ENCODE measurements at regions not wholly inside any gene's neighbourhood (a gene's known extent, or its start where the extent isn't known, plus 50 kb on each side); places are given as distances from the start of the nearest gene placed in this dataset.

DNA sequence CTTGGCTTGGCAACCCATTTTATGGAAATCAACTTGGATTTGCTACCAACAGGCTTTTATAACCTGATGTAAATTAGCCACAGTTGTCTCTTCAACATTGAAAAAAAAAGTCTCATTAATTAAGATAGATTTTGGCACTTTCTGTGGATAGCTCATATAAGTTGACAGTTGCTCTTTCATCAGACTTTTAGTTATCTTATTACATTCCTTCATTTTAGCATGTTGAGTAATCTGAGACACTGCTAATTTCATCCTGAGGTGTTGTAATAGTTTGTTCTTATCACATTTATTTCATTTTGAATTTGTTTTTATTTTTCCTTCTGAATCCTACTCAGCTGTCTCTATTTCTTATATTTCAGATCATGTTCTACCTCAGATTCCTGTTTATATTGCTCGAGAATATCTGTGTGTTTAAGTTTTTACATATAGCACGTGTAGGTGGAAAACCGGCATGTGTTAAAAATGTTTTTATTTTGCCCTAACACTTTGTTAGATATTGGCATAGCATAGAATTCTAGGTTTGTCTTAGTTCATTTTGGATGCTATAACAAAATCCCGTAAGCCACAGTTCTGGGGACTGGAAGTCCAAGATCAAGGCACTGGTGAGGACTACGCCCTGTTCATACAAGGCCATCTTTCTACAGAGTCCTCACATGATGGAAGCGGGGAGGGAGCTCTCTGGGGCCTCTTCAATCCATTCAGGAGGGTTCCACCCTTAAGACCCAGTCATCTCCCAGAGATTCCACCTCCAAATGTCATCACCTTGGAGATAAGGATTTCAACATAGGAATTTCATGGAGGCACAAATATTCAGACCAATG, 239.4 kb downstream of the COL4A1 start:
- Histone ChIP-seq H3K9me3 (ENCODE audit: control insufficient read depth, low read depth, low read length) (no peaks in the 10 kb centered on the region), H3K27me3 (ENCODE audit: insufficient read depth, low read length) (no peaks in the 10 kb centered on the region), H2BK5ac (ENCODE audit: insufficient read length, low read length) (no peak overlapping the region), H2BK120ac (ENCODE audit: low read depth, low read length, poor library complexity, severe bottlenecking) (no peak overlapping the region), H3K14ac (ENCODE audit: insufficient read depth, low read length) (no peak overlapping the region), H2BK12ac (ENCODE audit: insufficient read length, low read depth, low read length) (no peak overlapping the region), H2BK15ac (ENCODE audit: low read depth, low read length) (no peak overlapping the region), H3K4me2 (ENCODE audit: insufficient read depth, insufficient read length, low read length) (no peak overlapping the region), H3K23ac (ENCODE audit: insufficient read length, low read depth, low read length) (no peak overlapping the region), H3K23me2 (ENCODE audit: insufficient read length, low read depth, low read length, poor library complexity, severe bottlenecking) (no peaks in the 10 kb centered on the region), H4K5ac (ENCODE audit: insufficient read length, low read depth, low read length) (no peak overlapping the region), H2AFZ (ENCODE audit: low read length) (no peak overlapping the region), H2BK20ac (ENCODE audit: low read depth, low read length, poor library complexity, severe bottlenecking) (no peak overlapping the region), H4K20me1 (ENCODE audit: control insufficient read depth, insufficient read depth, insufficient read length) (no peaks in the 10 kb centered on the region), H3K56ac (ENCODE audit: insufficient read length, low read depth, low read length) (no peak overlapping the region), H2AK5ac (ENCODE audit: insufficient read length, low read length) (no peak overlapping the region), H4K91ac (ENCODE audit: insufficient read length, low read depth, low read length) (no peak overlapping the region), H3K4me1 (ENCODE audit: insufficient read depth, low read length) (no peaks in the 10 kb centered on the region), H3K79me2 (ENCODE audit: insufficient read depth, low read length) (no peaks in the 10 kb centered on the region), H3K4ac (ENCODE audit: low read depth, low read length) (no peak overlapping the region), H3T11ph (ENCODE audit: low read length) (no peak overlapping the region), H4K8ac (replicated peaks; ENCODE audit: insufficient read length, low read depth, low read length) (no peak overlapping the region), H3K27ac (ENCODE audit: insufficient read length, low read depth, low read length) (no peak overlapping the region), H3K18ac (ENCODE audit: insufficient read length, low read depth, low read length) (no peak overlapping the region), H3K9ac (ENCODE audit: extremely low read depth, insufficient read length, low read length) (no peak overlapping the region), H3K79me1 (ENCODE audit: insufficient read depth, low read depth, low read length, poor library complexity, severe bottlenecking) (no peaks in the 10 kb centered on the region)
- H3K4me3 Mint-ChIP-seq: no peak overlapping the region; a peak in 1 of 5 replicates
- WGBS (ENCODE audit: extremely low coverage, insufficient read length, low lambda C conversion rate): no CpG with 5 or more reads among the region's 6 CpGs
- no peak overlapping the region for H3K27ac Mint-ChIP-seq
- peaks cover 24% of the 10 kb centered on the region in 2 experiments for H3K4me1 Mint-ChIP-seq
- no peaks in the 10 kb centered on the region for H3K36me3 Mint-ChIP-seq (ENCODE audit: insufficient read depth in 1 of 3, low read depth in 3 of 3)
- no peak for DNase-seq
- no peaks in the 10 kb centered on the region; a peak in 2 of 5 replicates for H3K9me3 Mint-ChIP-seq
- TF ChIP-seq, protein P1, sequence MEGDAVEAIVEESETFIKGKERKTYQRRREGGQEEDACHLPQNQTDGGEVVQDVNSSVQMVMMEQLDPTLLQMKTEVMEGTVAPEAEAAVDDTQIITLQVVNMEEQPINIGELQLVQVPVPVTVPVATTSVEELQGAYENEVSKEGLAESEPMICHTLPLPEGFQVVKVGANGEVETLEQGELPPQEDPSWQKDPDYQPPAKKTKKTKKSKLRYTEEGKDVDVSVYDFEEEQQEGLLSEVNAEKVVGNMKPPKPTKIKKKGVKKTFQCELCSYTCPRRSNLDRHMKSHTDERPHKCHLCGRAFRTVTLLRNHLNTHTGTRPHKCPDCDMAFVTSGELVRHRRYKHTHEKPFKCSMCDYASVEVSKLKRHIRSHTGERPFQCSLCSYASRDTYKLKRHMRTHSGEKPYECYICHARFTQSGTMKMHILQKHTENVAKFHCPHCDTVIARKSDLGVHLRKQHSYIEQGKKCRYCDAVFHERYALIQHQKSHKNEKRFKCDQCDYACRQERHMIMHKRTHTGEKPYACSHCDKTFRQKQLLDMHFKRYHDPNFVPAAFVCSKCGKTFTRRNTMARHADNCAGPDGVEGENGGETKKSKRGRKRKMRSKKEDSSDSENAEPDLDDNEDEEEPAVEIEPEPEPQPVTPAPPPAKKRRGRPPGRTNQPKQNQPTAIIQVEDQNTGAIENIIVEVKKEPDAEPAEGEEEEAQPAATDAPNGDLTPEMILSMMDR (conservative IDR thresholded peaks at IDR 0.05): no peak
- no peaks in the 10 kb centered on the region for H3K27me3 Mint-ChIP-seq (ENCODE audit: low read depth)
